Skeletal muscle satellite cell (primary cell): ENCODE measurements at regions not wholly inside any gene's neighbourhood (a gene's known extent, or its start where the extent isn't known, plus 50 kb on each side); places are given as distances from the start of the nearest gene placed in this dataset.

Experiments
- H3K27me3 ChIP-seq: 2 replicates; pipeline ENCODE4 v1.7.0; 2013; ENCODE audit warnings: low read length; ENCODE audit not compliant: control insufficient read depth, insufficient read depth
- H3K36me3 ChIP-seq: 2 replicates; pipeline ENCODE4 v1.7.0; 2013; ENCODE audit warnings: mild to moderate bottlenecking, control low read depth, low read length; ENCODE audit not compliant: insufficient read depth
- H3K4me1 ChIP-seq: 2 replicates; pipeline ENCODE4 v1.7.0; 2013; ENCODE audit warnings: low read length; ENCODE audit not compliant: control insufficient read depth, insufficient read depth
- H3K4me2 ChIP-seq: 2 replicates; pipeline ENCODE4 v1.7.0; 2013; ENCODE audit warnings: mild to moderate bottlenecking, low read length
- H3K4me3 ChIP-seq: 2 replicates; pipeline ENCODE4 v1.7.0; 2013; ENCODE audit warnings: low read length
- H3K9ac ChIP-seq: 2 replicates; pipeline ENCODE4 v1.7.0; 2013; ENCODE audit warnings: mild to moderate bottlenecking, low read depth, low read length, moderate library complexity
- H3K9me3 ChIP-seq: replicated peaks from 2 replicates; pipeline ENCODE4 v1.7.0; 2013; ENCODE audit warnings: mild to moderate bottlenecking, control low read depth, low read length

DNA sequence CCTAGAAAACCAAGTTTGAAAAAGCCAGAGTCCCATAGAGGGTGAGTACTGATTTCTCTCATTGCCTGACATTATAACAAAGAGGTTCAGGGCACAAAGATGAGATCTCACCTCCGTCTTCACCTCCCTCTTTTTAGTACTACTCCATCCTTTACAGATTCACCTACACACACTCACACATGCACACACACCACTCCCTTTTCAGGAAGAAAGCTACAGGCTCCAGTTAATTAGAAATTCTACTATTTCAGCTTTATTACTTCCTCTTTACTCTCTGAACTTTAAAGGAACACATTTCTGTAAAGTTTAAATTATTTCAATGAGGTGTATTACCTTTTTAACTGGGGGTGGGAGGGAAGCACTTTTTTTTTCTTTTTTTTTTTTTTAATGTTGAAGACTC is 59.6 kb upstream of the PRDX6 start:
- peaks cover 3% of the 10 kb centered on the region for H3K4me1 ChIP-seq
- H3K36me3 ChIP-seq: peaks cover 4% of the 10 kb centered on the region
- H3K27me3 ChIP-seq: no peaks in the 10 kb centered on the region
- H3K9ac ChIP-seq: no peak overlapping the region
- H3K9me3 ChIP-seq: no peaks in the 10 kb centered on the region
- H3K4me3 ChIP-seq: no peak overlapping the region
- no peak overlapping the region for H3K4me2 ChIP-seq

DNA sequence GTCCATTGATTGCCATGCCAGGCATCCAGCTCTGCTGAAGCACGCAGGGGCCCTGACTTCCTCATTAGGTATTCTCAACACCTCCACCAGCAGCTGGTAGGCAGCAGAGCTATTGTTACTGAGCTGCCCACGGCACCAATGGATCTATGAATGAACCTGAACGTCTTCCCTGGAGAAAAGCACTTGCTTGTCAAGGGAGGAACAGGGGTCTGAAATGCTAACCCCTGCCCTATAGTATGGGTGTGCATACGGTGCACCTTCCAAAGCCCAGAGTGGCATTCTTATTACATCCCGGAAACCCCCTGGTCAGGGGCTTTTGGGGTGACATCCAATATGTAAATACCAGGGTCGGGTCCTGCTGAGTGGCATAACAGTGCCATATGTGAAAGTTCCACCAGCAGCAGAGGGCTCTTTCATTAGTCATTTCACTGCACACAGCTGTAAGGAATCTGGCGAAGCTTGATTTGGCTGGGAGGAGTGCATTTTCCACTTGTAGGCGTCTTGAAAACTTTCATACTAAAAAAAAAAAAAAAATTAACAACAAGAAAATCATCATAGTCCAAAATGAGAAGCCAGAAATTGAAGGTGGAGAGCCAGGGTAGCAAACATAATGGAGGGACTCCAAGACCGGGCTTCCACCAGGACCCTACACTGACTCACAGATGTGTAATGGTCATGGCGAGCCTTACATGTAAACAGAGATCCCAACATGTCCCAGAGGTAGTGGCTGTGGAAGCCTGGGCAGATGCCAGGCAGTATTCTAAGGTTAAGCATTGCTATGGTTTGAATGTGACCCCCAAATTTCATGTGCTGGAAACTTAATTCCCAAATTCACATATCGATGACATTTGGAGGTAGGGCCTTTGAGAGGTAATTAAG is 58.8 kb upstream of the PRDX6 start:
- H3K9me3 ChIP-seq: no peaks in the 10 kb centered on the region
- H3K4me2 ChIP-seq: no peak overlapping the region
- peaks cover 3% of the 10 kb centered on the region for H3K4me1 ChIP-seq
- peaks cover 4% of the 10 kb centered on the region for H3K36me3 ChIP-seq
- H3K4me3 ChIP-seq: no peak overlapping the region
- no peaks in the 10 kb centered on the region for H3K27me3 ChIP-seq
- no peak overlapping the region for H3K9ac ChIP-seq

DNA sequence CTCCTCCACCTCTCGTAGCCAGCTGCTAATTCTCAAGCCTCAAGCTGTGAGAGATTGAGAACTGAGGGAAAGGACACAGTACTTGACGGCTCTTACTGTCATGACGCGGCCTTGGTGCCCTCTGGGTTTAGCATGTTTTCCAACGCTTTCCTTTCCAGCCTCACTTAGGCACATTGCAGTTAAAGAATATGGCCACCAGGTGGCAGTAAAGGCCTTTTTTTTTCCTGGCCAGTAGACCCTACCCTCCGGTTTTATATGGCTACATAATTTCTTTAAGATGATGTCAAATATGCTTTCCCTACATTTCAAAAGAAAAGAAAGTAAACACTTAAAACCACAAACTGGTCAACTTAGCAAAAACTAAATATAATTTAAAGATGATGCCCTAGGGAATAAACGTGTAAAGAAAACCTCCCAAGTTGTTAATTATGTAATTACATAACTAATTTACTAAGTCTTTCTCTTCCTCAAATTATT is 56.8 kb upstream of the PRDX6 start:
- no peaks in the 10 kb centered on the region for H3K9me3 ChIP-seq
- peak overlapping the region; percentile 57 for H3K4me2 ChIP-seq
- peak overlapping the region; percentile 6 for H3K9ac ChIP-seq
- no peak overlapping the region for H3K4me3 ChIP-seq
- no peaks in the 10 kb centered on the region for H3K27me3 ChIP-seq
- H3K36me3 ChIP-seq: peaks cover 4% of the 10 kb centered on the region
- peaks cover 8% of the 10 kb centered on the region for H3K4me1 ChIP-seq

DNA sequence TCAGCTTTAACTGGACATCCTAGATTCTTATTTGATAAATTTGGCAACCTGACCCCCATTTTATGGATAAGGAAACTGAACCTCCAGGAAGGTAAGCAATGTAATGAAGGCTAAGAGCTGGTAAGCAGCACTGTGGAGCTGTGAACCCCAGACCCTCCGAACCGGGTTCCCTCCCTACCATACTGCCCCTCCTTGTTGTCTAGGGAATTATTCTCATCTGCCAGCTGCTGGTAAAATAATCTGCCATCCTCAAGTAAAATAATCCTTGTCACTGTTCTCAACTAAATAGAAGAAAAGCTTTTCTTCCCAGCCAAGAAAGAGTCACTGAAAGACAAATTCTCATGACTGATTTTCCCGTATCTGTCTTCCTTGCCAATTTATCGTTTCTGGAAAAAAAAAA is 55.8 kb upstream of the PRDX6 start:
- H3K9ac ChIP-seq: no peak overlapping the region

DNA sequence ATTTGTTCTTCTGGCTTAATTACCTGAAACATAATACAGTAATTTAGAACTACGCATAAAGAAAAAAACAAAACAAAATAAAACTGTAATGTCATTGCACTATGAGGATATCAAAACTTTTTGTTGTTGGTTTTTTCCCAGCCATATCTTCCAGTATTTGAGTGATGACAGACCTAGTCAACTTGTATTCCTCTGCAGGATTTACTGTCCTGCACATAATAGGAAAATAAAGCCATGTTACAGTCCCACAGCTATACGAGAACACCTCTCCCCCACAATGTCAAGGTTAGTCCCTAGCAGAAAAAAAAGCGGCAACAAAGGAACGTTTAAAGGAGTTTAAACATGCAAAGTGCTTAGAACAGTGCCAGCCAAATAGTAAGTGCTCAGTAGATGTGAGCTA is 55.3 kb upstream of the PRDX6 start:
- no peak overlapping the region for H3K4me3 ChIP-seq
- no peak overlapping the region for H3K9ac ChIP-seq
- H3K36me3 ChIP-seq: no peaks in the 10 kb centered on the region
- H3K4me1 ChIP-seq: peaks cover 11% of the 10 kb centered on the region
- H3K27me3 ChIP-seq: no peaks in the 10 kb centered on the region
- H3K9me3 ChIP-seq: no peaks in the 10 kb centered on the region
- H3K4me2 ChIP-seq: no peak overlapping the region

More for the DNA sequence above, 55.8 kb upstream of the PRDX6 start:
- Histone ChIP-seq H3K4me2 (no peak overlapping the region), H3K4me1 (peaks cover 11% of the 10 kb centered on the region), H3K27me3 (no peaks in the 10 kb centered on the region), H3K4me3 (no peak overlapping the region), H3K36me3 (no peaks in the 10 kb centered on the region), H3K9me3 (no peaks in the 10 kb centered on the region)

DNA sequence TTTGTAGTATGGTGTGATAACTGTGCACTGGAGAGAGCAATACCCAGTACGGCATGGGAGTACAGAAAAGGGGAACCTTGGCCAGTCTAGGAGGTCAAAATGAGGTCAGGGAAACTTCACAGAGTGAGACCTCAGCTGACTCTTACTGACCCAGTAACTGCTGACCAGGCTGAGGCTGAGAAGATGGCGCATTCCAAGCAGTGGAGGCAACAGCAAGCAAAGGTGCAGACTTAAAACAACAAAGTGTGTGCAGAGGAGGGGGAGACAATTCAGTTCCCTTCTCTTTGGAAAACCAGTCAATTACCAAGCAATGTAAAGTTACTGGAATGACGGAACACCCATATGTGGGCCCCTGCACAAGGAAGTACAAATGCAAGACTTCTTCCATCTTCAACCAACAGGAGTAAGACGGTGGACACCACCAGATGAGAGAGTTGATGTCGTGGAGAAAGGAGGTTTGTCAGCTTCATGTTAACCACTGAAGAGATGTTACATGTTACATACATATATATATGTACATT is 54.6 kb upstream of the PRDX6 start:
- peaks cover 11% of the 10 kb centered on the region for H3K4me1 ChIP-seq
- no peak overlapping the region for H3K4me2 ChIP-seq
- no peaks in the 10 kb centered on the region for H3K27me3 ChIP-seq
- H3K9ac ChIP-seq: no peak overlapping the region
- no peak overlapping the region for H3K4me3 ChIP-seq
- H3K36me3 ChIP-seq: no peaks in the 10 kb centered on the region
- no peaks in the 10 kb centered on the region for H3K9me3 ChIP-seq

DNA sequence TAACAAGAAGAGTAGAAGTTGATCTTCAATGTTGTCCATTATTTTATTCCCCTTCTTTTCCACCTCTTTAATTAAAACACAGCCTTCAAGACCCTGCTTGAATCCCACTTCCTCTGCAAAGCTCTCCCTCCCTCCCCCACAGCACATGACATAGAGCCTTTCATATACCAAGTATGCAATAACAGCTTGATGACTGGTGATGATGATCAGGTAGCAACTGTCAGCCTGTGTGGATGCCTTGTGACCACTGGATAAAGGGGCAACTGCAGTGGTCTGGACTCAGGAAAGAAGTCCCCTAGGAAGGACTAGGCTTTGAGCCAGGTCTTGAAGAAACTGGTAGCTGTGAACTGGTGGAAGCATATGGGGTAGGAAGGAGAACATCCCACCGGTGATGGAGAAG is 53.8 kb upstream of the PRDX6 start:
- H3K27me3 ChIP-seq: no peaks in the 10 kb centered on the region
- no peak overlapping the region for H3K4me3 ChIP-seq
- no peaks in the 10 kb centered on the region for H3K9me3 ChIP-seq
- no peak overlapping the region for H3K4me2 ChIP-seq
- H3K4me1 ChIP-seq: peaks cover 11% of the 10 kb centered on the region
- no peak overlapping the region for H3K9ac ChIP-seq
- no peaks in the 10 kb centered on the region for H3K36me3 ChIP-seq

DNA sequence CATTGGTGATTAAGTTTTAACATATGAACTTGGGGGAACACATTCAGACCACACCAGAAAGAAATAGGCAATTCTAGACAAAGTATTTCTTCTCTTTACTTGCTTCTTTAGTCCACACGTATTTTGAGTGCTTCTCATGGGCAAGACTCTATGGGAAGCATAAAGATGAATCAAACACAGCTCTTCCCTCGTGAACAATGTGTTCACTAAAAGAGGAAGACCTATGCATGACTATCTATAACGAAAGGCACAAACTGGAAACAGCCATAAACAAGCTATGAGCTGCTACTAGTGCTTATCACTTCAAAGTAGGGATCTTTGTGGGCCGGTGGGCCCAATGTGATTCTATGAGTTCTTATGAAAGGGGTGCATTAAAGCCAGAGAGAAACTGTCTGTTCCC is 53.0 kb upstream of the PRDX6 start:
- Histone ChIP-seq H3K9ac (no peak overlapping the region), H3K4me2 (no peak overlapping the region), H3K36me3 (no peaks in the 10 kb centered on the region), H3K4me1 (peaks cover 12% of the 10 kb centered on the region), H3K27me3 (no peaks in the 10 kb centered on the region), H3K4me3 (no peak overlapping the region), H3K9me3 (no peaks in the 10 kb centered on the region)

DNA sequence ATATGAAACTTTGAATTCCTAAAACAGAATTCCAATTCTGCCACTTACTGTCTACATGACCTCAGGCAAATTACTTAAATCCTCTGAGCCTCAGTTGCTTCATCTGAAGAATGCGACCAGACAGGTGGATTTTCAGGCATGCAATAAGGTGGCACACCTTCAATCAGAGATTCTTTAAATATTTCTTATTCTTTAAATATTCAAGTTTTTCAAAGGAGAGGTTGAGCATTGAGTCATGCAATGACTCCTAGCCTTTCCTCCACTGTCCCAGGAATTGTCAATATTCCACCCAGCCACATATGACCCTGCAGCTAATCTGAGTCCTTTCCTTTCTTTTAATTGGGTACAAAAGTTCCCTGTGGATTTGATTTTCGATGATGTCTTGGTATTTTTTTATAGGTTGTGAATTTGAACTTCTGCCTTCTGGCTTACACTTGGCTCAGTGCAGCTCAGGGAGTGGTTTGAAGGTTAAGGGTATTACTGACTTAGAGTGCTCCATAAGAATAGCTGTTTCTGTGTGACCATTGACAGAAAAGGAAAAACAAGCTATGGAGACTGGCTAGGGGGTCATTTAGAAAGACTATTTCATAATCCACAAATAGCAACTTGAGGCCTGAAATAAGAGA is 52.2 kb upstream of the PRDX6 start:
- Histone ChIP-seq H3K27me3 (no peaks in the 10 kb centered on the region), H3K9me3 (no peaks in the 10 kb centered on the region), H3K4me2 (no peak overlapping the region), H3K4me1 (peaks cover 19% of the 10 kb centered on the region), H3K4me3 (no peak overlapping the region), H3K36me3 (no peaks in the 10 kb centered on the region), H3K9ac (no peak overlapping the region)

DNA sequence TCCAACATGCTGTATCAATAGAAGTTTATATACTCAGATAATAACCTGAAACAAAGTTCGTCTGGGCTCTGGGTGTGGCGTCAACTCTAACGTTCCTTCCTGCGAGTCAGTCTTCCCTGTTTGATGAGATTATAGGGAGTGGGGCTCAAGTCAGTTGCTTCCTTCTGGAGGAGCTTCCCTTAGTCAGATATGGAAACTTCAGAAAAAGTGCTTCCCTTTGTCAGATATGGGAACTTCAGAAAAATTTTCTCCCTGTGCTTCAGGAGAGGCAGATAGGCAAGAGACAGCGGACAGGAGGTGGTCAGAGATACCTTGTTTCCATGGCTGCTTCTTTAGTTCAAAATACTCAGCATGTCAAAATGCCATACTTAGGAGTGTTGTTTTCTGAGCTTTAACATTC is 51.1 kb upstream of the PRDX6 start:
- H3K4me1 ChIP-seq: peaks cover 26% of the 10 kb centered on the region
- no peak overlapping the region for H3K9ac ChIP-seq
- no peak overlapping the region for H3K4me3 ChIP-seq
- H3K36me3 ChIP-seq: no peaks in the 10 kb centered on the region
- no peaks in the 10 kb centered on the region for H3K9me3 ChIP-seq
- no peak overlapping the region for H3K4me2 ChIP-seq
- H3K27me3 ChIP-seq: no peaks in the 10 kb centered on the region

DNA sequence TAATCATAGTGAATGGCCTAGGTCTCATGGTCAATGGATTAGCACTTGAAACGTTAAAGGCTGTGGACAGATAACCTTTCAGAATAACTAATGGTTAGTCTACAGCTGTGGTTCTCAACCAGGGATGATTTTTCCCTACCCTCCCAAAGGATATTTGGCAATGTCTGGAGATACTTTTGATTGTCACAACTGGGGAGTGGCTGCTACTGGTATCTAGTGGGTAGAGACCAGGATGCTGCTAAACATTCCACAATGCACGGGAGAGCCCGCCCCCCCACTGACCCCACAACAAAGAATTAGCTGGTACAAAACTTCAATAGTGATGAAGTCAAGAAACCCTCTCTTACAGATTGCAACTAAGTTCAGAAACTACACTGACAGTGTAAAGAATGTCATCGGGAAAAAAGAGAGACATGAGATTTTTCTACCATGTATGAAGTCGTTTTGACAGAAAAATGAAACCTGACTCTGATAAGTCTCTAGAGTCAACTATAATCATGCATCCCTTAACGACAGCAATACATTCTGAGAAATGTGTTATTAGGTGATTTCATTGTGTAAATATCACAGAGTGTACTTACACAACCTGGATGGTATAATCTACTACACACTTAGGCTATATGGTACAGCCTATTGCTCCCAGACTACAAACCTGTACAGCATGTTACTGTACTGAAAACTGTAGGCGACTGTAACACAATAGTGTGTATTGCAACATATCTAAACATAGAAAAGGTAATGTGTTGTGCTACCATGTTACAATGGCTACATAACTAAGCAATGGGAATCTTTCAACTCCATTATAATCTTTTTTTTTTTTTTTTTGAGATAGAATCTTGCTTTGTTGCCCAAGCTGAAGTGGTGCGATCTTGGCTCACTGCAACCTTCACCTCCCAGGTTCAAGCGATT is 49.7 kb upstream of the PRDX6 start:
- Histone ChIP-seq H3K4me3 (no peak overlapping the region), H3K9ac (no peak overlapping the region), H3K4me1 (peaks cover 26% of the 10 kb centered on the region), H3K27me3 (no peaks in the 10 kb centered on the region), H3K36me3 (no peaks in the 10 kb centered on the region), H3K4me2 (no peak overlapping the region), H3K9me3 (no peaks in the 10 kb centered on the region)
